WTC11 (cell line): ENCODE measurements at regions not wholly inside any gene's neighbourhood (a gene's known extent, or its start where the extent isn't known, plus 50 kb on each side); places are given as distances from the start of the nearest gene placed in this dataset.

Experiments used
- ATAC-seq: fragments of 200-7000 bp; cut with Tn5 transposase; 2 replicates; pipeline ENCODE4 v1.10.0; 2021; ENCODE audit warnings: mild to moderate bottlenecking, moderate library complexity
- CTCF ChIA-PET: fragments of 300-600 bp; sonication (Branson Sonifier 250); formaldehyde crosslinking; loops from one replicate; lab custom pipeline; 2021; ENCODE audit warnings: antibody characterized with exemption; lab: Charles Lee
- POLR2A ChIA-PET: fragments of 350-600 bp; sonication (Branson Sonifier 250); formaldehyde crosslinking; loops from one replicate; lab custom pipeline; 2021; ENCODE audit warnings: antibody characterized with exemption; lab: Charles Lee
- DNase-seq: peaks from one replicate; pipeline ENCODE4 v3.0.0; 2021; ENCODE audit warnings: low spot score
- H3K27ac Mint-ChIP-seq: 2 replicates; pipeline ENCODE4 v1.8.0; 2021; ENCODE audit warnings: mixed read lengths
- H3K27me3 Mint-ChIP-seq: 2 replicates; pipeline ENCODE4 v1.8.0; 2021; ENCODE audit warnings: low read depth, mild to moderate bottlenecking, moderate library complexity, mixed read lengths
- H3K36me3 Mint-ChIP-seq: 2 replicates; pipeline ENCODE4 v1.8.0; 2021; ENCODE audit warnings: mixed read lengths
- H3K4me1 Mint-ChIP-seq: 2 replicates; pipeline ENCODE4 v1.8.0; 2022; ENCODE audit warnings: mixed read lengths
- H3K4me3 Mint-ChIP-seq: 2 replicates; pipeline ENCODE4 v1.8.0; 2021; ENCODE audit warnings: mild to moderate bottlenecking, moderate library complexity, mixed read lengths
- H3K9me3 Mint-ChIP-seq: 2 replicates; pipeline ENCODE4 v1.8.0; 2021; ENCODE audit warnings: mixed read lengths
- AR ChIP-seq: fragments of 250-450 bp; sonication (Bioruptor Pico); IDR thresholded peaks from 2 replicates; pipeline ENCODE4 v1.9.0; 2021; ENCODE audit warnings: mild to moderate bottlenecking
- ERG ChIP-seq: fragments of 250-450 bp; sonication (Bioruptor Pico); IDR thresholded peaks from 2 replicates; pipeline ENCODE4 v1.8.0; 2021; ENCODE audit warnings: mild to moderate bottlenecking
- FOXJ3 ChIP-seq: sonication (generic); formaldehyde crosslinking; IDR thresholded peaks from 2 replicates; pipeline ENCODE4 v1.9.0; 2021; ENCODE audit warnings: missing genetic modification reagents, mild to moderate bottlenecking, borderline replicate concordance
- FOXP4 ChIP-seq: sonication (generic); formaldehyde crosslinking; IDR thresholded peaks from 2 replicates; pipeline ENCODE4 v1.8.0; 2022; ENCODE audit warnings: mild to moderate bottlenecking, missing genetic modification reagents
- GABPB1 ChIP-seq: sonication (generic); formaldehyde crosslinking; IDR thresholded peaks from 2 replicates; pipeline ENCODE4 v1.8.1; 2023; ENCODE audit warnings: mild to moderate bottlenecking, missing genetic modification reagents
- GTF2I ChIP-seq: fragments of 250-450 bp; sonication (Bioruptor Pico); conservative IDR thresholded peaks from 2 replicates; pipeline ENCODE4 v1.4.0; 2021; ENCODE audit warnings: mild to moderate bottlenecking
- HMGXB4 ChIP-seq: sonication (generic); formaldehyde crosslinking; IDR thresholded peaks from 2 replicates; pipeline ENCODE4 v1.8.1; 2023; ENCODE audit warnings: mild to moderate bottlenecking, moderate library complexity, missing genetic modification reagents
- MLX ChIP-seq: sonication (generic); formaldehyde crosslinking; IDR thresholded peaks from 2 replicates; pipeline ENCODE4 v1.8.1; 2023; ENCODE audit warnings: mild to moderate bottlenecking, missing genetic modification reagents, moderate library complexity
- MXD4 ChIP-seq: fragments of 250-450 bp; sonication (Bioruptor Pico); IDR thresholded peaks from 2 replicates; pipeline ENCODE4 v1.8.0; 2021; ENCODE audit warnings: mild to moderate bottlenecking, moderate library complexity, borderline replicate concordance
- NFE2L1 ChIP-seq: sonication (generic); formaldehyde crosslinking; IDR thresholded peaks from 2 replicates; pipeline ENCODE4 v1.8.1; 2023; ENCODE audit warnings: missing genetic modification reagents
- NFYB ChIP-seq: sonication (generic); formaldehyde crosslinking; conservative IDR thresholded peaks from 2 replicates; pipeline ENCODE4 v1.8.0; 2022; ENCODE audit warnings: low read depth, missing genetic modification reagents
- OVOL2 ChIP-seq: fragments of 250-450 bp; sonication (Bioruptor Pico); IDR thresholded peaks from 2 replicates; pipeline ENCODE4 v1.9.0; 2021; ENCODE audit warnings: mild to moderate bottlenecking, borderline replicate concordance
- RORB ChIP-seq: fragments of 250-450 bp; sonication (Bioruptor Pico); IDR thresholded peaks from 2 replicates; pipeline ENCODE4 v1.9.0; 2021; ENCODE audit warnings: mild to moderate bottlenecking
- STAT6 ChIP-seq: sonication (generic); formaldehyde crosslinking; conservative IDR thresholded peaks from 2 replicates; pipeline ENCODE4 v1.8.1; 2023; ENCODE audit warnings: mild to moderate bottlenecking, low read depth, missing genetic modification reagents, moderate library complexity
- TP53 ChIP-seq: sonication (generic); formaldehyde crosslinking; IDR thresholded peaks from 2 replicates; pipeline ENCODE4 v1.8.1; 2023; ENCODE audit warnings: mild to moderate bottlenecking, missing genetic modification reagents
- ZNF121 ChIP-seq: sonication (generic); formaldehyde crosslinking; IDR thresholded peaks from 2 replicates; pipeline ENCODE4 v1.8.0; 2023; ENCODE audit warnings: missing genetic modification reagents
- ZNF138 ChIP-seq: sonication (generic); formaldehyde crosslinking; conservative IDR thresholded peaks from 2 replicates; pipeline ENCODE4 v1.8.1; 2022; ENCODE audit warnings: mild to moderate bottlenecking, moderate library complexity, missing genetic modification reagents
- ZNF281 ChIP-seq: sonication (generic); formaldehyde crosslinking; IDR thresholded peaks from 2 replicates; pipeline ENCODE4 v1.8.0; 2023; ENCODE audit warnings: mild to moderate bottlenecking, missing genetic modification reagents
- ZNF317 ChIP-seq: sonication (generic); formaldehyde crosslinking; IDR thresholded peaks from 2 replicates; pipeline ENCODE4 v1.8.1; 2023; ENCODE audit warnings: low read depth, mild to moderate bottlenecking, moderate library complexity, missing genetic modification reagents, borderline replicate concordance
- ZNF512 ChIP-seq: sonication (generic); formaldehyde crosslinking; IDR thresholded peaks from 2 replicates; pipeline ENCODE4 v1.8.1; 2022; ENCODE audit warnings: missing genetic modification reagents, borderline replicate concordance

- H3K36me3 Mint-ChIP-seq = peaks cover 6% of the 10 kb centered on the region; the same call in 1 of the 2 replicates
- ATAC-seq = no peak
- CTCF ChIA-PET = no interaction called here
- peaks cover 26% of the 10 kb centered on the region for H3K4me1 Mint-ChIP-seq
- TF ChIP-seq ZNF281 (no peak), FOXP4 (no peak), ZNF138 (no peak), HMGXB4 (CRISPR knock-in tag) (no peak), RORB (CRISPR knock-in tag) (no peak), FOXJ3 (CRISPR knock-in tag) (no peak), GABPB1 (no peak), ERG (no peak), NFYB (CRISPR knock-in tag) (no peak), ZNF317 (no peak), ZNF121 (no peak), MLX (CRISPR knock-in tag) (no peak), STAT6 (no peak), OVOL2 (CRISPR knock-in tag) (no peak), ZNF512 (CRISPR knock-in tag) (no peak), GTF2I (CRISPR knock-in tag) (no peak), TP53 (CRISPR knock-in tag) (no peak), MXD4 (CRISPR knock-in tag) (no peak), AR (no peak), NFE2L1 (CRISPR knock-in tag) (no peak)
- TF ChIP-seq, all 79 proteins: peak for 0
- H3K27ac Mint-ChIP-seq = no peak overlapping the region
- POLR2A ChIA-PET = no interaction called here
- no peaks in the 10 kb centered on the region; the same call in 1 of the 2 replicates for H3K27me3 Mint-ChIP-seq
- no peaks in the 10 kb centered on the region for H3K9me3 Mint-ChIP-seq
- no peak overlapping the region for H3K4me3 Mint-ChIP-seq
- DNase-seq = no peak
Measured at GRCh38 chrX:16457239-16457638, 192.7 kb upstream of the S100G start.
